ENCODE measurements at regions not wholly inside any gene's neighbourhood (a gene's known extent, or its start where the extent isn't known, plus 50 kb on each side); places are given as distances from the start of the nearest gene placed in this dataset.
A peak's percentile ranks its signal among the peaks of the same experiment; 100 is the strongest.

GRCh38 chr6:2514965-2515543 lies 235.7 kb downstream of the MYLK4 start:
- intact Hi-C loops (cut with DNase I) = no loop called here
- Histone ChIP-seq H3K4me3 (no peak overlapping the region), H3K27me3 (peaks cover 0 to 10% (median under 1%) of the 10 kb centered on the region in 4 donors), H3K27ac (no peak overlapping the region), H3K4me1 (peaks cover 0 to 4% (median 0%) of the 10 kb centered on the region in 3 donors), H3K9me3 (peaks cover 0 to 17% (median 6%) of the 10 kb centered on the region in 3 donors), H3K36me3 (no peaks in the 10 kb centered on the region)
- no peak for TF ChIP-seq POLR2A (IDR thresholded peaks at IDR 0.05)
- TF ChIP-seq CTCF (IDR thresholded peaks at IDR 0.05) = no peak
- DNase-seq = no peak
- 71 to 74% methylated on average over 14 to 15 of the region's 15 CpGs for WGBS, 2 donors

DNA sequence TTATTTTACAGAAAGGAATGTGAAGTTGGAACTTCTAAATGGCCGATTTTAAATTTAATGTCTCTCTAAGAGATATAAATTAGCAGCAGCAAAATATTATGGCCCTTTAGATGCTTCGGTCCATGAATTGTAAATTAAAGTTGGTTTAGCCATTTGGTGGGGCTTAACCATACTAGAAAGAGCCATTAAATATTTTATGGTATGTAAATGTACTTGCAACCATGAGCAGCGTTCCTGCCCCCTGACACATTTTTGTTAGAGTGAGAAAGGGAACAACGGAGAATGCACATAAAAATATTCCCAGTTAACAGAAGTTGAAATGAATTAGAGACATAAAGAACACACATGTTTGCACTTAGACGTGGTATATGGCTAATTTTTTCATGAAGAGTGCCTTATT lies 237.9 kb downstream of the MYLK4 start:
- Histone ChIP-seq H3K4me3 (no peak overlapping the region), H3K27me3 (peaks cover 0 to 26% (median 0%) of the 10 kb centered on the region in 4 donors), H3K4me1 (peaks cover 0 to 17% (median 0%) of the 10 kb centered on the region in 3 donors), H3K9me3 (no peaks in the 10 kb centered on the region), H3K36me3 (no peaks in the 10 kb centered on the region), H3K27ac (no peak overlapping the region)
- intact Hi-C loops (cut with DNase I) = no loop called here
- 85 to 86% methylated on average over 5 of the region's 5 CpGs for WGBS, 2 donors
- DNase-seq = no peak
- TF ChIP-seq CTCF (IDR thresholded peaks at IDR 0.05) = no peak

DNA sequence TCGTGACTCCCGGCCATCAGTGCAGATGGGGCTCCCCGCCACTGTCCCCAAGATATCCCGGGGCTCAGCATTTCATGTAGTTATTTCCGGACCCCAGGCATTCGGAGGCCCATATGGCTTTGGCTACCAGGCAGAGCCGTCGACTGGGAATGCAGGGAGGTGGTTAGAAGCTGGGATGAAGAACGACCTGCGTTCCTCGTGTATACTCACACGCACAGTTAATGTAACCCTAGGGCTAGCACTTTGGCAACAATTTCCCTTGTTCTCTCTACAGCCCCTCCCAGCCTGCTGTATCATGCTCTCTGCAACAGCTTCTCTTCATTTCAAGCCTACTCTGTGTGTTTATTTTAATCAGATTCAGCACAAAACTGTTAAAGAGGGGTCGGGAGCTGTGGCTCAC lies 240.4 kb downstream of the MYLK4 start:
- H3K36me3 ChIP-seq = no peaks in the 10 kb centered on the region
- no peak overlapping the region for H3K4me3 ChIP-seq
- peaks cover 0 to 31% (median 5%) of the 10 kb centered on the region in 3 donors for H3K4me1 ChIP-seq
- peaks cover 0 to 50% (median 0%) of the 10 kb centered on the region in 4 donors for H3K27me3 ChIP-seq
- intact Hi-C loops (cut with DNase I) = no loop called here
- DNase-seq = no peak
- TF ChIP-seq CTCF (IDR thresholded peaks at IDR 0.05) (no peak), POLR2A (IDR thresholded peaks at IDR 0.05) (no peak)
- H3K27ac ChIP-seq = no peak overlapping the region
- no peaks in the 10 kb centered on the region for H3K9me3 ChIP-seq
- 55 to 56% methylated on average over 10 of the region's 13 CpGs for WGBS, 2 donors

DNA sequence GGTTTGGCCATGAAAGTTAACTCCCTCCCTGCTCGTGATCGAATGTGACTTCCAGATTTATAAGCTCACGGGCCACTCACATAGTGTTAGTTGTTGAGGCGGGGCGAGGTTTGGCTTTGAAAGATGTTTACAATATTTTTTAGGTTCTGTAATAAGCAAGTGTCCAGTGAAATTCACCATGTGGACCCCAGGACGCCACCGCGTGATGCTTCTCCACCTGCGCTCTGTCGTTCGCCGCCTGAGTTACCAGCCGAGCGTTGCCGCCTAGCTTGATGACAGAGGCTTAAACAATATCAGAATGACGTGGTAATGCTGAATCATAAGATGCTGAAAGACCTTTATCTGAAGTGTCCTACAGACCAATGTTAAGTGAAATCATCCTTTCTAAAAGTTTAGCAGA lies 241.0 kb downstream of the MYLK4 start:
- H3K4me1 ChIP-seq = peaks cover 0 to 31% (median 5%) of the 10 kb centered on the region in 3 donors
- peaks cover 0 to 54% (median 0%) of the 10 kb centered on the region in 4 donors for H3K27me3 ChIP-seq
- WGBS, 2 donors = 58 to 72% methylated on average over 16 of the region's 16 CpGs
- H3K9me3 ChIP-seq = no peaks in the 10 kb centered on the region
- TF ChIP-seq POLR2A (IDR thresholded peaks at IDR 0.05) (no peak), CTCF (IDR thresholded peaks at IDR 0.05) (no peak)
- DNase-seq = no peak
- H3K4me3 ChIP-seq = peak overlapping the region in 1 of 4 donors; percentile 37
- intact Hi-C loops (cut with DNase I) = no loop called here
- no peaks in the 10 kb centered on the region for H3K36me3 ChIP-seq
- no peak overlapping the region for H3K27ac ChIP-seq

DNA sequence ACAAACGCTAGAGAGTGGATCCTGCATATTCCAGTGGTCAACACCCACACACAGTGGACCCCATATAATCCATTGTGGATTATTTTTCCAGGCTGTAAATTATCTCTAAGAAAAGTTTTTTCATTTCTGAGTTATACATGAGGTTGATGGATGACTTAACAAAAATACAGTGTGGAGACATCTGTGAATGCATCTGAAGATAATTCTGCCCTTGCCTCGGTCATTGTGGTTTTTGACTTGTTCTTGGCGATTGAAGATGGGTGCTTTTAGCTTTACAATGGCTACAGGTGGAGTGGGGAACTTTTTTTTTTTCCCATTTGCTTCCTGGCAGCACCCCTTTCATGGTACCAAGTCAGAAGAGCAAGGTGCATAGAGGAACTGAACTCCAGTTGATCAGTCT lies 242.7 kb downstream of the MYLK4 start:
- no peak for DNase-seq
- peaks cover 0 to 32% (median 5%) of the 10 kb centered on the region in 3 donors for H3K4me1 ChIP-seq
- H3K36me3 ChIP-seq = no peaks in the 10 kb centered on the region
- no peaks in the 10 kb centered on the region for H3K9me3 ChIP-seq
- intact Hi-C loops (cut with DNase I) = no loop called here
- no peak overlapping the region for H3K4me3 ChIP-seq
- H3K27ac ChIP-seq = no peak overlapping the region
- WGBS, 2 donors = 63 to 73% methylated on average over 3 of the region's 3 CpGs
- TF ChIP-seq CTCF (IDR thresholded peaks at IDR 0.05) (no peak), POLR2A (IDR thresholded peaks at IDR 0.05) (no peak)
- peaks cover 0 to 54% (median 0%) of the 10 kb centered on the region in 4 donors for H3K27me3 ChIP-seq
